HAP-1 (cell line): ENCODE measurements at regions not wholly inside any gene's neighbourhood (a gene's known extent, or its start where the extent isn't known, plus 50 kb on each side); places are given as distances from the start of the nearest gene placed in this dataset.
"Not testable (repeated sequence)": the region's sequence is repeated elsewhere in the genome, so short reads cannot be mapped to it uniquely, and the experiment has no call there.

ENCODE experiments used
- DNase-seq, 2 experiments: peaks; one replicate each; pipeline ENCODE4 v3.0.0-alpha.2; 2016 to 2020; ENCODE audit warnings: low spot score in 2 of 2
- H3K27me3 ChIP-seq: fragments of 250-450 bp; sonication (Bioruptor Pico); 2 replicates; pipeline ENCODE4 v1.5.1; 2020; ENCODE audit warnings: low read depth, mild to moderate bottlenecking, moderate library complexity
- H3K36me3 ChIP-seq: fragments of 250-450 bp; sonication (Bioruptor Pico); replicated peaks from 2 replicates; pipeline ENCODE4 v1.5.1; 2020; ENCODE audit warnings: mild to moderate bottlenecking
- H3K4me1 ChIP-seq: fragments of 250-450 bp; sonication (Bioruptor Pico); 2 replicates; pipeline ENCODE4 v1.5.1; 2020; ENCODE audit warnings: mild to moderate bottlenecking
- H3K4me3 ChIP-seq: fragments of 250-450 bp; sonication (Bioruptor Pico); 2 replicates; pipeline ENCODE4 v1.5.1; 2020; ENCODE audit warnings: mild to moderate bottlenecking, moderate library complexity
- H3K9me3 ChIP-seq: fragments of 250-450 bp; sonication (Bioruptor Pico); 2 replicates; pipeline ENCODE4 v1.5.1; 2020; ENCODE audit warnings: mild to moderate bottlenecking, moderate library complexity
- in situ Hi-C: fragments of 300-500 bp; cut with MboI; formaldehyde crosslinking; loops from 3 replicates; pipeline ENCODE4 v1.14.3; 2020; ENCODE audit warnings: low sequenced_read_pairs, inconsistent platforms, mixed read lengths

DNA sequence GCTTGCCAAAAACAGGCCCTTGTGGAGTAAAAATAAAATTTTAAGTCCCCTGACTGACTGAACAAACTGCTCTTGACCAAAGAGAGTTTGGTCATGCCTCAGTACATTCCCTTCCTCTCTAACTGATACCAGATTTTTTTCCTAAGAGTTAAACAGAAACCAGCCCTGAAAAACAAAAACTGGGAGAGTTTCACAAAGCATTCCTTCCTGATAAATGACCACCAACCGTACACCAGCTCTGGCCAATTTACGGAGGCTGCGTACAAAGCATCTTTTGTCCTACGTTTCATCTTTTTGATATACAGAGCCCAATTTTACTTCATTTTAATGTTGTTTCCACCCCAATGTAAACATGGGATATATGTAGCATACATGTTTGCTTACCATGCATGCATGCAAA is 477.4 kb upstream of the HTR1E start:
- Histone ChIP-seq H3K27me3 (no peaks in the 10 kb centered on the region), H3K36me3 (no peaks in the 10 kb centered on the region), H3K9me3 (no peaks in the 10 kb centered on the region), H3K4me3 (no peak overlapping the region), H3K4me1 (no peaks in the 10 kb centered on the region)
- DNase-seq, result no peak
- in situ Hi-C loops, result no loop called here

DNA sequence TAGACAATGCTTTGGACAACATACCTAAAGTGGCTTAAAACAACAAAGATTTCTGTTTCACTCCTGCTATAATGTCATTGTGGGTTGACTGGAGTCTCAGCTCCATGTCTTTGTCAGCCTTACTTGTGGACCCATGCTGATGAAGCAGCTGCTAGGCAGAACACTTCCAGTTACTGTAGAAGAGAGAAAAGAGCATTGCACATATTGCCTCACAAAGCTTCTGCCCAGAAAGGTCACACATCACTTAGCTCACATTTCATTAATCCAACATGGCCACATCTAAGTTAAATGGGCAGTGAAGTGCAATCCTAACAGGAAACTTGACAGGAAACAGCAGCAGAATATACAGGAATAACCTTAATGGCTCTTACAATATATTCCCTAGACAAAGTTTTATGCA is 480.5 kb upstream of the HTR1E start:
- no peak for DNase-seq
- H3K4me1 ChIP-seq, result no peaks in the 10 kb centered on the region
- H3K9me3 ChIP-seq, result no peaks in the 10 kb centered on the region
- H3K27me3 ChIP-seq, result no peaks in the 10 kb centered on the region
- in situ Hi-C loops, result no loop called here
- H3K36me3 ChIP-seq, result no peaks in the 10 kb centered on the region
- no peak overlapping the region for H3K4me3 ChIP-seq

- DNase-seq, result no peak
- Histone ChIP-seq H3K9me3 (no peaks in the 10 kb centered on the region), H3K36me3 (no peaks in the 10 kb centered on the region), H3K4me1 (no peaks in the 10 kb centered on the region), H3K4me3 (no peak overlapping the region), H3K27me3 (no peaks in the 10 kb centered on the region)
- in situ Hi-C loops, result no loop called here
These were observed 484.1 kb upstream of the HTR1E start for GRCh38 chr6:86453232-86453631.

DNA sequence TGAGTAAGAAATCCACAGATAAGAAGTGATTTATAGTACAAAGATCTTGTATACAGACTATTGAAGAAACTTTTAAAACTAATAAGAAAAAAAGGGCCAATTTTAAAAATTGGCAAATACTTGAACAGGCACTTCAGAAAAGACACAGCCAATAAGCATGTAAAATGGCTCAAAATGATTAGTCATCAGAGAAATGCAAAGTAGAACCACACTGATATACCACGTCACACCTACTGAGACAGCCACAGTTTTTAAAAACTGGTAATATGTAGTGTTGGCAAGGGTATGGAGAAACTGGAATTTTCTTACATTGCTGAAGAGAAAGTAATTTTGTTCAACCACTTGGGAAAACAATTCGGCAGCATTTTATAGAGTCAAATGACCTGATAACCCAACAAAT is 488.9 kb upstream of the HTR1E start:
- Histone ChIP-seq H3K4me3 (no peak overlapping the region), H3K36me3 (no peaks in the 10 kb centered on the region), H3K27me3 (no peaks in the 10 kb centered on the region), H3K4me1 (no peaks in the 10 kb centered on the region), H3K9me3 (no peaks in the 10 kb centered on the region)
- in situ Hi-C loops, result no loop called here
- DNase-seq, result no peak

GRCh38 chr6:86440608-86441007 is 496.7 kb upstream of the HTR1E start:
- Histone ChIP-seq H3K9me3 (no peaks in the 10 kb centered on the region), H3K27me3 (no peaks in the 10 kb centered on the region), H3K36me3 (no peaks in the 10 kb centered on the region), H3K4me1 (no peaks in the 10 kb centered on the region), H3K4me3 (no peak overlapping the region)
- in situ Hi-C loops, result no loop called here
- no peak for DNase-seq

GRCh38 chr6:86423571-86423970 is 513.8 kb upstream of the HTR1E start:
- Histone ChIP-seq H3K27me3 (no peaks in the 10 kb centered on the region), H3K9me3 (no peaks in the 10 kb centered on the region), H3K36me3 (no peaks in the 10 kb centered on the region), H3K4me3 (no peak overlapping the region), H3K4me1 (no peaks in the 10 kb centered on the region)
- in situ Hi-C loops, result no loop called here
- no peak for DNase-seq

DNA sequence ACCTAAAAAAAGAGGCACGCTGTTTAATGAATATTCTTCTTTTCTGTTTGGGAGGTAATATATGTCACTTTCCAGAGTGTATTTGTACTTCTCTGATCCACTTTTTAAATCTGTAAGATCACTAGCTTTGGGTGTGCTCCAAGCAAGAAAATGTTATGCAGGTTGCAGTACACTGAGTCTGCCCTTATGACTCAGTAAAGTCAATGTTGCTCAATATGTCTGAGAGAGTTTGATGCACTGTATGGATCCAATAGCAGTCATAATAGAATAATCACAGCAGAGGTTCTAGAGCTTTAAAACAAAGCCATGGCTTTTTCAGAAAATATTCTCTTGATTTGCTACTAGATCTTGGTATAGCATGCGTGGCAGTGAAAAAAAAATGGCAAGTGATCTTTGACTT is 525.3 kb upstream of the HTR1E start:
- H3K36me3 ChIP-seq, result no peaks in the 10 kb centered on the region
- H3K9me3 ChIP-seq, result no peaks in the 10 kb centered on the region
- no peaks in the 10 kb centered on the region for H3K4me1 ChIP-seq
- H3K4me3 ChIP-seq, result no peak overlapping the region
- DNase-seq, result no peak
- H3K27me3 ChIP-seq, result no peaks in the 10 kb centered on the region
- in situ Hi-C loops, result no loop called here

GRCh38 chr6:86407128-86407527 is 530.2 kb upstream of the HTR1E start:
- H3K36me3 ChIP-seq, result no peaks in the 10 kb centered on the region
- in situ Hi-C loops, result no loop called here

DNA sequence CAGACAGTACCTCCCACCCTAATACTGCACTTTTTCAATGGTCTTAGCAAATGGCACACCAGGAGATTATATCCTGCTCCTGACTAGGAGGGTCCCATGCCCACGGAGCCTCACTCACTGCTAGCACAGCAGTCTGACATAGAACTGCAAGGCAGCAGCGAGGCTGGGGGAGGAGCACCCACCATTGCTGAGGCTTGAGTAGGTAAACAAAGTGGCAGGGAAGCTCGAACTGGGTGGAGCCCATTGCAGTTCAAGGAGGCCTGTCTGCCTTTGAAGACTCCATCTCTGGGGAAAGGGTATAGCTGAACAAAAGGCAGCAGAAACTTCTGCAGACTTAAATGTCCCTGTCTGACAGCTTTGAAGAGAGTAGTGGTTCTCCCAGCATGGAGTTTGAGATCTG is 544.5 kb upstream of the HTR1E start:
- H3K4me3 ChIP-seq, in situ Hi-C loops, H3K36me3 ChIP-seq, H3K27me3 ChIP-seq, H3K4me1 ChIP-seq, H3K9me3 ChIP-seq, DNase-seq: not testable (repeated sequence)

More at GRCh38 chr6:86407128-86407527, 530.2 kb upstream of the HTR1E start:
- Histone ChIP-seq H3K4me3 (no peak overlapping the region), H3K9me3 (no peaks in the 10 kb centered on the region), H3K4me1 (no peaks in the 10 kb centered on the region), H3K27me3 (no peaks in the 10 kb centered on the region)
- no peak for DNase-seq

DNA sequence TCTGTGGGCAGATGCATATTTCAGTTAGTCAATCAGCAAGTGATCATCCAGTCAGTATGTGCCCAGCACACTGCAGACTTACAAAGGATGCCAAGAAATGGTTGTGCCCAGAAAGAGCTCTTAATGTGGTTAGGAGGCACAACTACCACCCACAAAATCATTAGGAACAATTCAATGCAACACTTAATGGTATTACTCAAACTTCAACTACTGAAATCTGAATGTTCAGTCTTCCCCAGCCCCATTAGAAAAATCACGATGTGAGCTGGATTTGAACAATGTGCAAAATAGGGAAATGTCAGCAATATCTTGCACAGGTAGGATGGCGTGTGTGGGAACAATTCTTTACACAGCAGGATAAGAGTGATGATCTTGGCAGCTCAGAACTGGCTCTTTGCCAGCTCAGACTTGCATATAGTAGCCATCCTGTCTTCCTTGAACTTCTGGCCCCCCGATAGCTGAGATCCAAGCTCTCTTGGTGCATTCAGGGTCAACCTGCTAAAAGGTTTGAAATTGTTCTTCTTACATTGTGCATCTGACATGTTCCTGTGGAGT is 556.7 kb upstream of the HTR1E start:
- H3K27me3 ChIP-seq, result no peaks in the 10 kb centered on the region
- in situ Hi-C loops, result no loop called here
- no peak for DNase-seq

GRCh38 chr6:86357877-86358276 is 579.5 kb upstream of the HTR1E start:
- H3K27me3 ChIP-seq, result no peaks in the 10 kb centered on the region
- no peak overlapping the region for H3K4me3 ChIP-seq
- H3K36me3 ChIP-seq, result no peaks in the 10 kb centered on the region
- in situ Hi-C loops, result no loop called here
- DNase-seq, result no peak
- no peaks in the 10 kb centered on the region for H3K4me1 ChIP-seq
- H3K9me3 ChIP-seq, result no peaks in the 10 kb centered on the region

More for the DNA sequence above, 556.7 kb upstream of the HTR1E start:
- H3K9me3 ChIP-seq, result no peaks in the 10 kb centered on the region
- no peaks in the 10 kb centered on the region for H3K36me3 ChIP-seq
- no peak overlapping the region for H3K4me3 ChIP-seq
- no peaks in the 10 kb centered on the region for H3K4me1 ChIP-seq

DNA sequence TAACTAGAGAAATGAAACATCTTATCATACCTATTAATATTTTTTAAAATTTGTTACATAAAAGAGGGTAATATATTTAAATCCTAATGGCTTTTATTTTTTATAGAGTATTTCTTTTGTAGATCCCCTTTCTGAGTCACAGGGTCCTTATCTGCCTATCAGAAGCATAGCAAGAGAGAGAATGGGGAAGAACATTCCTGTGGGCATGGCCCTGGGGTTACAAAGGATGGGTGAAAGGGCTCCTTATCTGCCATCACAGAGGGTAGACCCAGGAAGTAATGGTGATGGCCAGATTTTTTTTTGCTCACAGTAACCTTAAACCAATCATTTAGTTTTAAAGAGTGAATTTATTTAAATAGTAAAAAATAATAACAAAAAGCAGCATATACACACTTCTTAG is 582.1 kb upstream of the HTR1E start:
- Histone ChIP-seq H3K36me3 (no peaks in the 10 kb centered on the region), H3K4me3 (no peak overlapping the region), H3K9me3 (no peaks in the 10 kb centered on the region), H3K4me1 (no peaks in the 10 kb centered on the region), H3K27me3 (no peaks in the 10 kb centered on the region)
- no peak for DNase-seq
- in situ Hi-C loops, result no loop called here

GRCh38 chr6:86331919-86332318 is 605.4 kb upstream of the HTR1E start:
- no peaks in the 10 kb centered on the region for H3K27me3 ChIP-seq
- no peaks in the 10 kb centered on the region for H3K9me3 ChIP-seq
- no peak for DNase-seq
- H3K36me3 ChIP-seq, result no peaks in the 10 kb centered on the region
- no peaks in the 10 kb centered on the region for H3K4me1 ChIP-seq
- in situ Hi-C loops, result no loop called here
- H3K4me3 ChIP-seq, result no peak overlapping the region

GRCh38 chr6:86331265-86331840 is 606.0 kb upstream of the HTR1E start:
- H3K4me3 ChIP-seq, result no peak overlapping the region

DNA sequence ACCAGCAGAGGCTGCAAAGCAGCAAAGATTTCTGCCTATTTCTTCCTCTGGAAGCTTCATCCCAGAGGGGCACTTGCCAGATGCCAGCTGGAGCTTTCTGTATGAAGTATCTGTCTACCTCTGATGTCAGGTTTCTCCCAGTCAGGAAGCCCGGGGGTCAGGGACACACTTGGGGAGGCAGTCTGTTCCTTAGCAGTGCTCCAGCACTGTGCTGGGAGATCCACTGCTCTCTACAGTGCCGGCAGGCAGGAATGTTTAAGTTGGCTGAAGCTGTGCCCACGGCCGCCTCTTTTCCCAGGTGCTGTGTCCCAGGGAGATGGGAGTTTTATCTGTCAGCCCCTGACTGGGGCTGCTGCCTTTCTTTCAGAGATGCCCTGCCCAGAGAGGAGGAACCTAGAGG is 631.1 kb upstream of the HTR1E start:
- in situ Hi-C loops, result no loop called here
- Histone ChIP-seq H3K9me3 (no peaks in the 10 kb centered on the region), H3K36me3 (no peaks in the 10 kb centered on the region), H3K4me1 (no peaks in the 10 kb centered on the region), H3K4me3 (no peak overlapping the region), H3K27me3 (no peaks in the 10 kb centered on the region)
- no peak for DNase-seq

More at GRCh38 chr6:86331265-86331840, 606.0 kb upstream of the HTR1E start:
- no peaks in the 10 kb centered on the region for H3K9me3 ChIP-seq
- H3K4me1 ChIP-seq, result no peaks in the 10 kb centered on the region
- in situ Hi-C loops, result no loop called here
- no peaks in the 10 kb centered on the region for H3K27me3 ChIP-seq
- H3K36me3 ChIP-seq, result no peaks in the 10 kb centered on the region
- DNase-seq, result no peak
